ENCODE measurements at regions not wholly inside any gene's neighbourhood (a gene's known extent, or its start where the extent isn't known, plus 50 kb on each side); places are given as distances from the start of the nearest gene placed in this dataset.

DNA sequence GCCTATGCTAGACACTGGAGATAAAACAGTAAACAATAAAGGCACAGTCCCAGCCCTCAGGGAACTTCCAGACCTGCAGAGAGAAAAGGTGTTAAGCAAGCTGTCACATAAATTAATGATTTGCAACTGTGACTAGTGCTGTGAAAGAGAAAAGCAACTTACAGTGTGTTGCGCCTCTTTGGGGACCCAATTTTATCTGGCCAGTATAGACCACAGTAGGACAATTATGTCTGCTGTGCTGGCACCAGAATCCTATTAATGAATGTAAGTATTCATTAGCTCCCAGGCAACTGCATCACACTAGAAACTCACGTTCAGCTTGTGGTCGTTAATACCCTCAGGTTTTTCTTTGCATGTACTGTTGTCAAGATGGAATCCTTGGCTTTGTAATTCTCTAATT lies 55.3 kb upstream of the CHST9 start:
- no peak for TF ChIP-seq CTCF (conservative IDR thresholded peaks at IDR 0.05 in 1 of 2, IDR thresholded peaks at IDR 0.05 in 1 of 2; ENCODE audit: low read depth in 1 of 2, low read length in 2 of 2)
- TF ChIP-seq EZH2 (IDR thresholded peaks at IDR 0.05; ENCODE audit: low read length, missing control alignments) = no peak

Measured in fibroblast of lung (primary cell).